ENCODE measurements at regions not wholly inside any gene's neighbourhood (a gene's known extent, or its start where the extent isn't known, plus 50 kb on each side); places are given as distances from the start of the nearest gene placed in this dataset.

DNA sequence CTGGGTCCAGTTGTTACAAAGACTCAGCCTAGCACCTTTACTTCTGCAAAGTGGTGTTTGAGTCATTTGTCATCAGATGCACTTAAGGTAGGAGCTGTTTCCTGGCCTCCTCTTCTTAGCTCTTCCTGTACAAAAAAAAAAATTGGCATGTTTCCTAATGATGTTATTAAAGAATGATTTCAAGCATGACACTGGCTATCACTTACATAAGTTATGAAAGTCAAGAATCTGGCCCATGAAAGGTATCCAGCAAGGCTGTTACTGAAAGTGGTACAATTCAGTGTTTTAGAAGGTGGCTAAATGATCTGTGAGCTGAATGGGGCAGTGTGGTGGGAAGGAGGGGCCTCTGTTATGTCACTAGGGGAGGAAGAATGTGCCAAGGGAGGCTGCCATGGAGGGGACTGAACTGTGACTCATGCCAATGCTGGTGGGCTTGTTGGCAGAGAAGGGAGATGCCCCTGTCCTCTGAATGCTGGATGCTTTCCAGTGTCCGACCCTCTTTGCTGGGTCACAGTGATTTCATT is 175.1 kb upstream of the MAP1B start:
- no peaks in the 10 kb centered on the region for H3K36me3 ChIP-seq (ENCODE audit: control insufficient read depth, insufficient read depth, low read length)
- H3K4me1 ChIP-seq (ENCODE audit: control insufficient read depth, insufficient read depth, low read length, poor library complexity, severe bottlenecking): no peaks in the 10 kb centered on the region
- no peak overlapping the region for H3K27ac Mint-ChIP-seq
- no peak overlapping the region for H3K27ac ChIP-seq (ENCODE audit: insufficient read depth, low read length, poor library complexity, severe bottlenecking)
- H3K9me3 ChIP-seq (ENCODE audit: control insufficient read depth in 2 of 2, low read length in 2 of 2): no peaks in the 10 kb centered on the region
- H3K4me3 Mint-ChIP-seq: no peak overlapping the region
- DNase-seq (no peak), ATAC-seq (ENCODE audit: low read depth in 2 of 2) (no peak)
- no peak overlapping the region for H3K4me3 ChIP-seq (ENCODE audit: low read depth, low read length)
- H3K27me3 Mint-ChIP-seq: peaks cover 8% of the 10 kb centered on the region
- peaks cover 0 to 11% (median 3%) of the 10 kb centered on the region in 7 donors for H3K9me3 Mint-ChIP-seq
- no peaks in the 10 kb centered on the region for H3K4me1 Mint-ChIP-seq
- H3K27me3 ChIP-seq (ENCODE audit: control insufficient read depth, insufficient read depth, low read length): peaks cover 2% of the 10 kb centered on the region
- no peaks in the 10 kb centered on the region for H3K36me3 Mint-ChIP-seq

DNA sequence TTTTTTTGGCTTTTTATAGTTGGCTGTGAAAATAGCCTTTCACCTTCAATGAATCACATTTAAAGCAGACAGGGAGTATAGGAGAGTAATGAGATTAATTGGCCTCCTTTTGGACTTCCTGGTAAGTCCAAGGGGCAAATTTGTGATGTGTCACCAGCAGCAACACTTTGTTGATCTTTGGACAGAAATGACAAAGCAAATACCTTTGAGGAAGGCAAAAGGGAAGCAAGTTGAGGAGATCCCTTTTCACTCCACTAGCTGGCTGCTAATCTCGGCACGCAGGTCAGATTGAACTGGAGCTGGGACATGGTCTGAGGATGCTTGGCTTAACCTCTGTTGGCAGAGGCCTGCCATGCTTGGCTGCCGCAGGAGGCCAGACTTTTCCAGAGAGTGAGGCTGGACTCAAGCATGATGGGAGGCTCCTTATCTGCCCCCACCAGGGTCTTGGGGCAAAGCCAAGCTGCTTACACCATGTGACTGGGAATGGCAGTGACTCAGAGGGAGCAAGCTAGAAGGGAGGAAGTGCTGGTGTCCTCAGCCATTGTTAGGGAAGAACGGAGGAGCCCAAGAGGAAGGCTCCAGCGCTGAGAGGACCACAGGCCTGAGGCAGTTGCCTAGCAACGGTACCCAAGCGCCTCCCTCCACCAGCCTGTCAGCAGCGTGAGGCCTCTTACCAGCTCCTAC is 174.5 kb upstream of the MAP1B start:
- no peaks in the 10 kb centered on the region for H3K9me3 ChIP-seq (ENCODE audit: control insufficient read depth in 2 of 2, low read length in 2 of 2)
- Mint-ChIP-seq H3K36me3 (no peaks in the 10 kb centered on the region), H3K4me3 (no peak overlapping the region), H3K27ac (no peak overlapping the region), H3K4me1 (no peaks in the 10 kb centered on the region), H3K27me3 (peaks cover 8% of the 10 kb centered on the region), H3K9me3 (peaks cover 0 to 5% (median 3%) of the 10 kb centered on the region in 7 donors)
- no peak for DNase-seq
- H3K27me3 ChIP-seq (ENCODE audit: control insufficient read depth, insufficient read depth, low read length): peaks cover 2% of the 10 kb centered on the region
- no peaks in the 10 kb centered on the region for H3K4me1 ChIP-seq (ENCODE audit: control insufficient read depth, insufficient read depth, low read length, poor library complexity, severe bottlenecking)
- H3K27ac ChIP-seq (ENCODE audit: insufficient read depth, low read length, poor library complexity, severe bottlenecking): no peak overlapping the region
- H3K4me3 ChIP-seq (ENCODE audit: low read depth, low read length): no peak overlapping the region
- ATAC-seq (ENCODE audit: low read depth in 2 of 2): no peak
- no peaks in the 10 kb centered on the region for H3K36me3 ChIP-seq (ENCODE audit: control insufficient read depth, insufficient read depth, low read length)

DNA sequence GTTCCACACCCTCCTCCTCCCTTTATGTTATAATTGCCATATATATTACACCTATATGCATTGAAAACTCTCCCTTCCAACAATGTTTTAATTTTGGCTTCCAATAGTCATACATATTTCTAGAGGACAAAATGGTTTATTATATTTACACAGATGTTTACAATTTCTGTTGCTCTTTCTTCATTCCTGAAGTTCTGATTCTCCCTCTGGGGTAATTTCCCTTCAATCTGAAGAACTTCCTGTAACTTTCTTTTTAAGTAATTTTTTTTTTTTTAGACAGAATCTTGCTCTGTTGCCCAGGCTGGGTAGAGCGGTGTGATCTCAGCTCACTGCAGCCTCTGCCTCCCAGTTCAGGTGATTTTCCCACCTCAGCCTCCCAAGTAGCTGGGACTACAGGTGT is 173.0 kb upstream of the MAP1B start:
- H3K27me3 Mint-ChIP-seq: peaks cover 8% of the 10 kb centered on the region
- Histone ChIP-seq H3K27ac (ENCODE audit: insufficient read depth, low read length, poor library complexity, severe bottlenecking) (no peak overlapping the region), H3K36me3 (ENCODE audit: control insufficient read depth, insufficient read depth, low read length) (no peaks in the 10 kb centered on the region), H3K9me3 (ENCODE audit: control insufficient read depth in 2 of 2, low read length in 2 of 2) (no peaks in the 10 kb centered on the region), H3K4me1 (ENCODE audit: control insufficient read depth, insufficient read depth, low read length, poor library complexity, severe bottlenecking) (no peaks in the 10 kb centered on the region), H3K27me3 (ENCODE audit: control insufficient read depth, insufficient read depth, low read length) (peaks cover 2% of the 10 kb centered on the region), H3K4me3 (ENCODE audit: low read depth, low read length) (no peak overlapping the region)
- no peak overlapping the region for H3K4me3 Mint-ChIP-seq
- H3K4me1 Mint-ChIP-seq: no peaks in the 10 kb centered on the region
- peaks cover 0 to 5% (median 2%) of the 10 kb centered on the region in 7 donors for H3K9me3 Mint-ChIP-seq
- no peak overlapping the region for H3K27ac Mint-ChIP-seq
- no peaks in the 10 kb centered on the region for H3K36me3 Mint-ChIP-seq
- DNase-seq: no peak
- no peak for ATAC-seq (ENCODE audit: low read depth in 2 of 2)

DNA sequence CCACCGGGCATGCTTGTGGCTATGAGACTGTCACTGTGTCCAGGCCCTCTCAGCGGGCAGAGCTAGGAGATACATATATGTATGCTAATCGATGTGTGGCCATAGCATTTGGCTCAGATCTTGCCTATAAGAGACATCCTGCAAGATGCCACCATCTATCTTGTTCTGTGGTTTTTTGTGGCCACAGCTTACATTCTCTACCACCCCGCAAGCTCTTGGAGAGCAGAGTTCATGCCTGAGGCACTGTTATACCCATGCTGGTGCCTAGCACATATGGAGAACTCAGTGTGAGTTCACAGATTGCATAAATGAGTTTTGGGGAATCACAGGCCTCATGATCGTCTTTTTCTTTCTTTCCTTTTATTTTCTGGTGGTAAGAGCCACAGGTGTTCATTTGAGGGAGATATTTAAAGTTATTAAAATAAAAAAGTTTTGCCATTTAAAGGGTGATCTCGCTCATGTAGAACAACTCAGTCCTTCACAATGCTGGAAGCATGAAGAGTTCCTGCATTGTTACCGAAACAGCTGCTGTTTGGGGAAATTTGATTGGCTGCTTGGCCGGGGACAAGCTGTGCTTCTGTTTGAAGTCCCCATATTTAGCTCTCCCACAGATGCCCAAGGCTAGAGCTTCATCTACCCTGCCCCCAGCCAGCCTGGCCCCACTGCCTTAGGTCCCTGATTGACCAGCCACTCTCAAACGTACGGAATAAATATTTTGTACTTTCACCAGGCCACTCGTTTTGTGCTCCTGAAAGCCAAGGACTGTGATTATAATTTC is 169.2 kb upstream of the MAP1B start:
- Mint-ChIP-seq H3K4me3 (no peak overlapping the region), H3K27me3 (peaks cover 12% of the 10 kb centered on the region), H3K27ac (no peak overlapping the region), H3K9me3 (peaks cover 0 to 5% (median 2%) of the 10 kb centered on the region in 7 donors), H3K4me1 (no peaks in the 10 kb centered on the region), H3K36me3 (no peaks in the 10 kb centered on the region)
- H3K27ac ChIP-seq (ENCODE audit: insufficient read depth, low read length, poor library complexity, severe bottlenecking): no peak overlapping the region
- ATAC-seq (ENCODE audit: low read depth in 2 of 2): no peak
- no peaks in the 10 kb centered on the region for H3K36me3 ChIP-seq (ENCODE audit: control insufficient read depth, insufficient read depth, low read length)
- no peaks in the 10 kb centered on the region for H3K9me3 ChIP-seq (ENCODE audit: control insufficient read depth in 2 of 2, low read length in 2 of 2)
- no peak for DNase-seq
- H3K4me3 ChIP-seq (ENCODE audit: low read depth, low read length): no peak overlapping the region
- H3K4me1 ChIP-seq (ENCODE audit: control insufficient read depth, insufficient read depth, low read length, poor library complexity, severe bottlenecking): no peaks in the 10 kb centered on the region
- H3K27me3 ChIP-seq (ENCODE audit: control insufficient read depth, insufficient read depth, low read length): peaks cover 2% of the 10 kb centered on the region

DNA sequence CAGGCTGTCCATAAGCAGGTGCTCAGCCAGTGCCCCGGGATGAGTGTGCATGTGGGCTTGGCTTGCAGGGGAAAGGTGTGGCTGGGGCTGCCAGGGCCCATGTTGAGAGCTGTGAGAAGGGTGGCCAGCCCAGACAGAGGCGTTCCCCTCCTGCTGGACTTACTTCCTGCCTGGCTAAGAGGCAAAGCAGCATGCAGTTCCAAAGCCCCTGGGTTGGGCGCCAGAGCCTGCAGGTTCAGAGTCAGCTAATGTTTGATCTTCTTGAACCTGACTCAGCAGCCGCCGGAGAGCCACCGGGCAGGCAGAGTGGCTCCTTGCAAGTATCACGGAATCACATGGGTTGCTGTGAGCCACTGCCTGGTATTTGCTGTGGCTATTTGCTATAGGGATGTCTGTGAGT is 168.4 kb upstream of the MAP1B start:
- Histone ChIP-seq H3K4me1 (ENCODE audit: control insufficient read depth, insufficient read depth, low read length, poor library complexity, severe bottlenecking) (no peaks in the 10 kb centered on the region), H3K36me3 (ENCODE audit: control insufficient read depth, insufficient read depth, low read length) (no peaks in the 10 kb centered on the region), H3K9me3 (ENCODE audit: control insufficient read depth in 2 of 2, low read length in 2 of 2) (no peaks in the 10 kb centered on the region), H3K27me3 (ENCODE audit: control insufficient read depth, insufficient read depth, low read length) (peaks cover 2% of the 10 kb centered on the region), H3K4me3 (ENCODE audit: low read depth, low read length) (no peak overlapping the region), H3K27ac (ENCODE audit: insufficient read depth, low read length, poor library complexity, severe bottlenecking) (no peak overlapping the region)
- H3K36me3 Mint-ChIP-seq: no peaks in the 10 kb centered on the region
- DNase-seq (no peak), ATAC-seq (ENCODE audit: low read depth in 2 of 2) (no peak)
- H3K27me3 Mint-ChIP-seq: peaks cover 12% of the 10 kb centered on the region
- no peaks in the 10 kb centered on the region for H3K4me1 Mint-ChIP-seq
- no peak overlapping the region for H3K27ac Mint-ChIP-seq
- no peak overlapping the region for H3K4me3 Mint-ChIP-seq
- H3K9me3 Mint-ChIP-seq: peaks cover 0 to 5% (median 2%) of the 10 kb centered on the region in 7 donors

DNA sequence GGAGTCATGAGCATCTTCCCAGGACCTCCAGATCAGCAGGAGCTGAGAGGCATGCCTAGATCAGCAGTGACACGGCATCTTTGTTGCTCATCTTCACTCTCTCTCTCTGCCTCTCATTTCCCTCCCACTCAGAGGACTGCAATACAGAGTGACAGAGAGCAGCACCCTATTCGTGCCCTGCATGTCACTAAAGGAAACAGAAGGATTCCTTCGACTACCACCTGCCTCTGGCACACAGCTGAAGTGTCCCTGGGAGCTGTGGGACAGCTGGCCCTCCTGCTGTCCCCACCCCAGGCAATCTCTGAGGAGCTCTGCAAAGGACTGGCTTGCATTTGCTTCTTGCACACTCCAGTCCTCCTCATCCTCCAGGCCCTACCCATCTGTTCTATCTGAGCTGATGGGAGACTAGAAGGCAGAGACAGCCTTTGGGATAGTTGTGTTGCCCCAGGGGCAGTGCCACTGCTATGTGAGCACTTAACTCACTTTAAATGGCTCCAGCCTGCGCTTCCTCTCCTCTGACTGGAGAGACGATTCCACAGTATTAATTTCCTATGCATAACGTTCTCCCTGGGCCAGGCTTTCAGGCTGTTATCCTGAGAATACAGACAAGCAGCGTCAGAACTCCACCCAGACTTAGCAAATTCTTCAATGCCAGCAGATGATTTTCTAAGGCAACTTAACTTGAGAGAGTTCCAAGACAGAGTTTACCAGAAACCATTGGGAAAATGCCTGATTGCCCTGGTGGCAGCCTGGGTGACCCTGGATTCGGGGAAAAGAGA is 167.6 kb upstream of the MAP1B start:
- Mint-ChIP-seq H3K36me3 (no peaks in the 10 kb centered on the region), H3K27me3 (peaks cover 12% of the 10 kb centered on the region), H3K27ac (no peak overlapping the region), H3K4me1 (no peaks in the 10 kb centered on the region), H3K9me3 (peaks cover 0 to 5% (median 2%) of the 10 kb centered on the region in 7 donors), H3K4me3 (no peak overlapping the region)
- H3K27ac ChIP-seq (ENCODE audit: insufficient read depth, low read length, poor library complexity, severe bottlenecking): no peak overlapping the region
- no peak for DNase-seq
- no peaks in the 10 kb centered on the region for H3K4me1 ChIP-seq (ENCODE audit: control insufficient read depth, insufficient read depth, low read length, poor library complexity, severe bottlenecking)
- no peaks in the 10 kb centered on the region for H3K36me3 ChIP-seq (ENCODE audit: control insufficient read depth, insufficient read depth, low read length)
- H3K27me3 ChIP-seq (ENCODE audit: control insufficient read depth, insufficient read depth, low read length): peaks cover 2% of the 10 kb centered on the region
- no peak for ATAC-seq (ENCODE audit: low read depth in 2 of 2)
- H3K4me3 ChIP-seq (ENCODE audit: low read depth, low read length): no peak overlapping the region
- no peaks in the 10 kb centered on the region for H3K9me3 ChIP-seq (ENCODE audit: control insufficient read depth in 2 of 2, low read length in 2 of 2)

DNA sequence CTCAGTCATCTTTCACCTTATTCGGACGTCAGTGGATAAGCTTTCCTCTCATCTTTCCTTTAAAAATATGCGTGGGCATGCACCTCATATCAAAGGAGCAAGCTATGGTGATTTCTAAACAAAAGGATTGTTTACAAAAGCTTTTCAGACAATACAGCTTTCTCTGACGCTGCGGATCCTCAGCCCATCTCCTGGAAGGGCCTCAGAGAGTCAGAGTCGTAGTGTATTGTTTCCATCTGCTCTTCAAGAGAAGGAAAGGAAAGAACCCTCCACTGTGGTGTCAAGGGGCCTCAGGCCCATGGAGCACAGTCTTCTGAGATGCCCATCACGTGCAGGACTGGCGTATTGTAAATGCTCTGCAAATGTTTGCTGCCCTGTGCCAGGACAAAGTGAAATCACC is 163.4 kb upstream of the MAP1B start:
- peaks cover 4% of the 10 kb centered on the region for H3K27me3 Mint-ChIP-seq
- no peaks in the 10 kb centered on the region for H3K4me1 ChIP-seq (ENCODE audit: control insufficient read depth, insufficient read depth, low read length, poor library complexity, severe bottlenecking)
- ATAC-seq (ENCODE audit: low read depth in 2 of 2): no peak

More for the DNA sequence above, 163.4 kb upstream of the MAP1B start:
- Mint-ChIP-seq H3K9me3 (peaks cover 0 to 6% (median 0%) of the 10 kb centered on the region in 7 donors), H3K4me3 (no peak overlapping the region), H3K36me3 (no peaks in the 10 kb centered on the region), H3K27ac (no peak overlapping the region), H3K4me1 (no peaks in the 10 kb centered on the region)
- DNase-seq: no peak
- no peak overlapping the region for H3K27ac ChIP-seq (ENCODE audit: insufficient read depth, low read length, poor library complexity, severe bottlenecking)
- H3K36me3 ChIP-seq (ENCODE audit: control insufficient read depth, insufficient read depth, low read length): no peaks in the 10 kb centered on the region
- peaks cover 4% of the 10 kb centered on the region for H3K27me3 ChIP-seq (ENCODE audit: control insufficient read depth, insufficient read depth, low read length)
- no peaks in the 10 kb centered on the region for H3K9me3 ChIP-seq (ENCODE audit: control insufficient read depth in 2 of 2, low read length in 2 of 2)
- H3K4me3 ChIP-seq (ENCODE audit: low read depth, low read length): no peak overlapping the region

Measured in CD4-positive, CD25-positive, alpha-beta regulatory T cell (primary cell).